H1 (cell line): ENCODE measurements at regions not wholly inside any gene's neighbourhood (a gene's known extent, or its start where the extent isn't known, plus 50 kb on each side); places are given as distances from the start of the nearest gene placed in this dataset.

ENCODE experiments used
- CTCF ChIA-PET: fragments of 300-600 bp; sonication (Branson Sonifier 250); formaldehyde crosslinking; loops from one replicate; lab custom pipeline; 2021; ENCODE audit not compliant: partially characterized antibody; lab: Charles Lee
- POLR2A ChIA-PET: fragments of 300-600 bp; sonication (Branson Sonifier 250); formaldehyde crosslinking; loops from one replicate; lab custom pipeline; 2021; ENCODE audit warnings: inconsistent platforms; ENCODE audit not compliant: partially characterized antibody; lab: Charles Lee
- DNase-seq, 2 experiments: peaks; one replicate each; pipeline versions ENCODE4 v3.0.0 to v3.0.0-alpha.2; 2010 to 2022; ENCODE audit warnings: low spot score in 2 of 2, low read depth in 1 of 2, mixed read lengths in 1 of 2
- FAIRE-seq: peaks from 2 replicates; lab custom pipeline; 2011; peaks lifted over from hg19 to GRCh38; lab: Jason Lieb, UNC
- H2AFZ ChIP-seq: 2 replicates; pipeline ENCODE4 v1.8.1; 2012; ENCODE audit warnings: low read length, inconsistent platforms
- H2AK5ac ChIP-seq: 2 replicates; pipeline ENCODE4 v1.6.1; 2013; ENCODE audit warnings: low read depth, low read length
- H2BK120ac ChIP-seq: replicated peaks from 2 replicates; pipeline ENCODE3; 2013; ENCODE audit warnings: low read depth, low read length, inconsistent platforms
- H2BK12ac ChIP-seq: 2 replicates; pipeline ENCODE4 v1.6.1; 2013; ENCODE audit warnings: low read depth, low read length
- H2BK15ac ChIP-seq: 2 replicates; pipeline ENCODE4 v1.6.1; 2013; ENCODE audit warnings: low read length
- H2BK20ac ChIP-seq: 2 replicates; pipeline ENCODE4 v1.6.1; 2013; ENCODE audit warnings: low read length
- H2BK5ac ChIP-seq: 2 replicates; pipeline ENCODE4 v1.6.1; 2013; ENCODE audit warnings: low read depth, low read length
- H3K14ac ChIP-seq: 2 replicates; pipeline ENCODE4 v1.6.1; 2013; ENCODE audit warnings: inconsistent platforms; ENCODE audit not compliant: insufficient read length
- H3K18ac ChIP-seq: 2 replicates; pipeline ENCODE4 v1.6.1; 2013; ENCODE audit warnings: low read length; ENCODE audit errors: extremely low read depth
- H3K23ac ChIP-seq: 2 replicates; pipeline ENCODE4 v1.6.1; 2013; ENCODE audit warnings: inconsistent platforms; ENCODE audit not compliant: insufficient read length
- H3K23me2 ChIP-seq: 2 replicates; pipeline ENCODE4 v1.6.1; 2013; ENCODE audit warnings: low read depth, low read length
- H3K27ac ChIP-seq: 2 replicates; pipeline ENCODE4 v1.6.1; 2011; ENCODE audit warnings: low read depth, low read length, inconsistent platforms
- H3K27me3 ChIP-seq, 4 experiments: replicated peaks in 1 of 4; 1 replicate in 1 of 4; 2 replicates in 3 of 4; pipeline versions ENCODE4 v1.6.1 to v1.8.1; 2011 to 2013; ENCODE audit warnings: low read length in 3 of 4, mild to moderate bottlenecking in 3 of 4, inconsistent platforms in 2 of 4, mixed read lengths in 2 of 4, moderate library complexity in 1 of 4; ENCODE audit not compliant: control insufficient read depth in 3 of 4, insufficient read depth in 3 of 4; ENCODE audit errors: extremely low read depth in 1 of 4
- H3K36me3 ChIP-seq, 4 experiments: 2 replicates each; pipeline versions ENCODE4 v1.6.1 to v1.8.1; 2011 to 2013; ENCODE audit warnings: mild to moderate bottlenecking in 4 of 4, low read length in 3 of 4, moderate library complexity in 2 of 4, control low read depth in 1 of 4, inconsistent platforms in 1 of 4; ENCODE audit not compliant: insufficient read depth in 4 of 4, control insufficient read depth in 2 of 4
- H3K4ac ChIP-seq: replicated peaks from 2 replicates; pipeline ENCODE3; 2013; ENCODE audit warnings: low read length, low read depth, mixed read lengths, inconsistent platforms; ENCODE audit not compliant: insufficient read length
- H3K4me1 ChIP-seq, 4 experiments: replicated peaks in 1 of 4; 1 replicate in 1 of 4; 2 replicates in 3 of 4; pipeline versions ENCODE4 v1.6.1 to v1.8.1; 2011 to 2013; ENCODE audit warnings: low read length in 3 of 4, inconsistent platforms in 2 of 4, mixed read lengths in 1 of 4; ENCODE audit not compliant: insufficient read depth in 4 of 4, control insufficient read depth in 3 of 4
- H3K4me2 ChIP-seq, 2 experiments: 2 replicates each; pipeline versions ENCODE4 v1.6.1 to v1.8.1; 2011 to 2013; ENCODE audit warnings: low read depth in 2 of 2, low read length in 2 of 2, control low read depth in 1 of 2, inconsistent platforms in 1 of 2, mild to moderate bottlenecking in 1 of 2; ENCODE audit not compliant: insufficient read depth in 1 of 2
- H3K4me3 ChIP-seq, 4 experiments: fragments of 200-600, 300-600 bp in 1 of 4; sonication (generic), shearing (Covaris generic), sonication (Bioruptor Twin) in 1 of 4; 2 replicates each; pipeline versions ENCODE4 v1.5.1 to v1.8.1; 2011 to 2016; ENCODE audit warnings: low read length in 4 of 4, low read depth in 3 of 4, control low read depth in 2 of 4, inconsistent platforms in 2 of 4, mild to moderate bottlenecking in 2 of 4, mixed read lengths in 1 of 4, moderate library complexity in 1 of 4; ENCODE audit not compliant: insufficient read depth in 2 of 4; ENCODE audit errors: extremely low read depth in 1 of 4
- H3K56ac ChIP-seq: replicated peaks from 2 replicates; pipeline ENCODE3; 2013; ENCODE audit warnings: low read depth, mild to moderate bottlenecking, mixed read lengths, low read length, inconsistent platforms; ENCODE audit not compliant: insufficient read length
- H3K79me1 ChIP-seq: 2 replicates; pipeline ENCODE4 v1.6.1; 2013; ENCODE audit warnings: low read depth, low read length, control low read depth
- H3K79me2 ChIP-seq, 2 experiments: 2 replicates each; pipeline versions ENCODE4 v1.6.1 to v1.8.1; 2012 to 2013; ENCODE audit warnings: low read length in 2 of 2, mild to moderate bottlenecking in 2 of 2, inconsistent platforms in 1 of 2; ENCODE audit not compliant: insufficient read depth in 2 of 2, control insufficient read depth in 1 of 2
- H3K9ac ChIP-seq, 4 experiments: replicated peaks in 1 of 4; 1 replicate in 1 of 4; 2 replicates in 3 of 4; pipeline versions ENCODE4 v1.6.1 to v1.8.1; 2011 to 2013; ENCODE audit warnings: low read depth in 3 of 4, low read length in 3 of 4, control low read depth in 2 of 4, mild to moderate bottlenecking in 2 of 4, moderate library complexity in 2 of 4, inconsistent platforms in 1 of 4; ENCODE audit errors: extremely low read depth in 1 of 4
- H3K9me3 ChIP-seq, 2 experiments: 2 replicates each; pipeline versions ENCODE4 v1.6.1 to v1.8.1; 2012 to 2013; ENCODE audit warnings: mild to moderate bottlenecking in 2 of 2, moderate library complexity in 2 of 2, control low read depth in 1 of 2, inconsistent platforms in 1 of 2, low read depth in 1 of 2, low read length in 1 of 2, mixed read lengths in 1 of 2; ENCODE audit not compliant: insufficient read depth in 2 of 2
- H4K20me1 ChIP-seq, 2 experiments: replicated peaks in 1 of 2; 2 replicates each; pipeline versions ENCODE3 to v1.8.1; 2011 to 2013; ENCODE audit warnings: inconsistent platforms in 2 of 2, low read length in 2 of 2, mild to moderate bottlenecking in 1 of 2; ENCODE audit not compliant: insufficient read depth in 2 of 2, control insufficient read depth in 1 of 2
- H4K5ac ChIP-seq: 2 replicates; pipeline ENCODE4 v1.6.1; 2013; ENCODE audit warnings: low read length, low read depth, mixed read lengths, inconsistent platforms; ENCODE audit not compliant: insufficient read length
- H4K8ac ChIP-seq: 2 replicates; pipeline ENCODE4 v1.8.0; 2013; ENCODE audit warnings: mild to moderate bottlenecking, moderate library complexity, low read length, inconsistent platforms; ENCODE audit not compliant: insufficient read depth; ENCODE audit errors: extremely low read depth
- H4K91ac ChIP-seq: replicated peaks from 2 replicates; pipeline ENCODE3; 2013; ENCODE audit warnings: low read length, mixed read lengths, inconsistent platforms; ENCODE audit not compliant: insufficient read length
- CBX5 ChIP-seq: fragments of 300-800, 300-1000 bp; sonication (generic); IDR thresholded peaks from 2 replicates; pipeline ENCODE4 v1.7.1; 2016; ENCODE audit warnings: antibody characterized with exemption, low read length, low read depth
- HDAC6 ChIP-seq: IDR thresholded peaks from one replicate; pipeline ENCODE4 v1.7.1; 2012; ENCODE audit warnings: low read depth, mild to moderate bottlenecking, inconsistent platforms, low read length, moderate library complexity
- KDM5A ChIP-seq: fragments of 200-600 bp; IDR thresholded peaks from 2 replicates; pipeline ENCODE4 v1.7.1; 2012; ENCODE audit warnings: mild to moderate bottlenecking, low read length, inconsistent platforms, mixed read lengths
- NANOG ChIP-seq: IDR thresholded peaks from 2 replicates; pipeline ENCODE4 v1.6.1; 2011; ENCODE audit warnings: low read length, low read depth, mild to moderate bottlenecking, inconsistent platforms; ENCODE audit not compliant: insufficient read depth, poor library complexity, severe bottlenecking
- WGBS, 2 experiments: shearing (Covaris generic) in 1 of 2; methylation state at CpG; one replicate each; pipeline versions ENCODE4 v1.1.6 to v1.1.7; 2013 to 2015; ENCODE audit warnings: low lambda C conversion rate in 2 of 2, mixed read lengths in 2 of 2, inconsistent platforms in 1 of 2, low coverage in 1 of 2, missing lambda C conversion rate in 1 of 2; ENCODE audit not compliant: insufficient replicate concordance in 2 of 2, insufficient coverage in 1 of 2, insufficient read length in 1 of 2; ENCODE audit errors: extremely low coverage in 1 of 2, missing lambda C conversion rate in 1 of 2; 5-methylcytosine and 5-hydroxymethylcytosine counted together
- TF ChIP-seq, protein P1 (sequence below): IDR thresholded peaks from 2 replicates; pipeline ENCODE4 v1.6.1; 2012; ENCODE audit warnings: low read length, inconsistent platforms

DNA sequence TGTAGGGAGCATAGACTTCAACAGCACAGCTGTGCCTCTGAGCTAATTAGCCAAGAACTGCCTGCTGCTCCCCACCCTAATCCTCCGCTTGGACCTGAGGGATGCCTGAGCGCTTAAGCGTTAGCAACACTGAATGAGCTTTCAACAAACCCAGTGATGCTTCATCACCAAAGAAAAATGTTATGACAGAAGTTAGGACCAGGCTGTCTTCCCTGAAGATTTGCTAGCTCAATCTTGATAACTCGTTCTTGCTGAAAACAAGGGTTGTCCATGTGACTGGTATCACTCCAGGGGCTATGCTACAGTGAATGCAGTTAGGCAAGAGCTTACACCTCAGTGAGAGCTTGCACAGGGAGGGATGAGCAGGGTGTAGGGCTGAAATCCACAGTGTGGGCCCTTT is 190.7 kb upstream of the SIX2 start:
- no peak overlapping the region for H3K4ac ChIP-seq
- no peak overlapping the region for H2AFZ ChIP-seq
- H3K79me1 ChIP-seq, result no peaks in the 10 kb centered on the region
- H3K36me3 ChIP-seq, result no peaks in the 10 kb centered on the region
- H2BK20ac ChIP-seq, result no peak overlapping the region
- H4K8ac ChIP-seq, result no peak overlapping the region
- H2BK12ac ChIP-seq, result no peak overlapping the region
- no peak overlapping the region for H2BK120ac ChIP-seq
- POLR2A ChIA-PET, result no interaction called here
- no peak overlapping the region for H4K5ac ChIP-seq
- H3K27me3 ChIP-seq, result no peaks in the 10 kb centered on the region; a peak in 1 of 7 replicates
- FAIRE-seq (no peak), DNase-seq (peak in 1 of 2 experiments; percentile 20)
- WGBS, 2 experiments, result 96% methylated on average over 4 of the region's 4 CpGs; no CpG with 5 or more reads in 1 of the 2 experiments
- no peaks in the 10 kb centered on the region for H3K4me1 ChIP-seq
- no peak overlapping the region for H4K91ac ChIP-seq
- no peaks in the 10 kb centered on the region for H4K20me1 ChIP-seq
- H3K4me3 ChIP-seq, result no peak overlapping the region
- H2BK5ac ChIP-seq, result no peak overlapping the region
- no peak overlapping the region for H2AK5ac ChIP-seq
- H3K4me2 ChIP-seq, result no peak overlapping the region
- H2BK15ac ChIP-seq, result no peak overlapping the region
- TF ChIP-seq HDAC6, result no peak
- TF ChIP-seq NANOG, result no peak
- TF ChIP-seq CBX5, result no peak
- TF ChIP-seq, protein P1, sequence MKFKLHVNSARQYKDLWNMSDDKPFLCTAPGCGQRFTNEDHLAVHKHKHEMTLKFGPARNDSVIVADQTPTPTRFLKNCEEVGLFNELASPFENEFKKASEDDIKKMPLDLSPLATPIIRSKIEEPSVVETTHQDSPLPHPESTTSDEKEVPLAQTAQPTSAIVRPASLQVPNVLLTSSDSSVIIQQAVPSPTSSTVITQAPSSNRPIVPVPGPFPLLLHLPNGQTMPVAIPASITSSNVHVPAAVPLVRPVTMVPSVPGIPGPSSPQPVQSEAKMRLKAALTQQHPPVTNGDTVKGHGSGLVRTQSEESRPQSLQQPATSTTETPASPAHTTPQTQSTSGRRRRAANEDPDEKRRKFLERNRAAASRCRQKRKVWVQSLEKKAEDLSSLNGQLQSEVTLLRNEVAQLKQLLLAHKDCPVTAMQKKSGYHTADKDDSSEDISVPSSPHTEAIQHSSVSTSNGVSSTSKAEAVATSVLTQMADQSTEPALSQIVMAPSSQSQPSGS, result no peak
- no peak for TF ChIP-seq KDM5A
- no peak overlapping the region for H3K9ac ChIP-seq
- H3K56ac ChIP-seq, result no peak overlapping the region
- H3K23me2 ChIP-seq, result no peaks in the 10 kb centered on the region
- H3K9me3 ChIP-seq, result no peaks in the 10 kb centered on the region
- H3K14ac ChIP-seq, result no peak overlapping the region
- CTCF ChIA-PET, result interaction anchor here (1.0 to 1.1 kb wide), 2 partner anchors 9 to 14 kb away, joined by 3 to 4 read pairs; no protein-coding TSS in a partner anchor
- H3K23ac ChIP-seq, result no peak overlapping the region
- no peak overlapping the region for H3K27ac ChIP-seq
- H3K79me2 ChIP-seq, result no peaks in the 10 kb centered on the region
- no peak overlapping the region for H3K18ac ChIP-seq
